Activated T-cell treated with anti-CD3 and anti-CD28 coated beads for 48 hours (primary cell): ENCODE measurements at regions not wholly inside any gene's neighbourhood (a gene's known extent, or its start where the extent isn't known, plus 50 kb on each side); places are given as distances from the start of the nearest gene placed in this dataset.
"Not testable (repeated sequence)": the region's sequence is repeated elsewhere in the genome, so short reads cannot be mapped to it uniquely, and the experiment has no call there.

Experiments
- DNase-seq: peaks from one replicate; pipeline ENCODE4 v3.0.0-alpha.2; 2020; ENCODE audit warnings: low read depth

GRCh38 chr9:79089851-79090250 lies 481.9 kb upstream of the TLE4 start:
- DNase-seq = not testable (repeated sequence)

GRCh38 chr9:79103257-79103656 lies 468.5 kb upstream of the TLE4 start:
- DNase-seq = not testable (repeated sequence)

- DNase-seq = no peak
Measured at GRCh38 chr9:79104216-79104615, 467.5 kb upstream of the TLE4 start.

GRCh38 chr9:79104951-79105350 lies 466.8 kb upstream of the TLE4 start:
- DNase-seq = no peak

GRCh38 chr9:79107911-79108676 lies 463.7 kb upstream of the TLE4 start:
- no peak for DNase-seq

- DNase-seq = no peak
Measured at GRCh38 chr9:79111653-79112052, 460.1 kb upstream of the TLE4 start.

GRCh38 chr9:79115176-79115575 lies 456.6 kb upstream of the TLE4 start:
- DNase-seq = no peak

GRCh38 chr9:79116041-79116440 lies 455.7 kb upstream of the TLE4 start:
- DNase-seq = no peak

GRCh38 chr9:79116709-79117108 lies 455.1 kb upstream of the TLE4 start:
- DNase-seq = no peak

- DNase-seq = no peak
Measured at GRCh38 chr9:79120533-79120932, 451.2 kb upstream of the TLE4 start.

- DNase-seq = no peak
Measured at GRCh38 chr9:79120941-79121340, 450.8 kb upstream of the TLE4 start.

GRCh38 chr9:79123415-79123814 lies 448.4 kb upstream of the TLE4 start:
- DNase-seq = no peak

GRCh38 chr9:79127661-79128060 lies 444.1 kb upstream of the TLE4 start:
- DNase-seq = no peak

- peak; percentile 1 for DNase-seq
Measured at GRCh38 chr9:79129865-79130480, 441.8 kb upstream of the TLE4 start.

- DNase-seq = no peak
Measured at GRCh38 chr9:79131246-79131774, 440.5 kb upstream of the TLE4 start.

GRCh38 chr9:79131824-79132377 lies 439.9 kb upstream of the TLE4 start:
- no peak for DNase-seq

GRCh38 chr9:79134654-79135053 lies 437.1 kb upstream of the TLE4 start:
- no peak for DNase-seq

GRCh38 chr9:79135681-79136415 lies 435.9 kb upstream of the TLE4 start:
- DNase-seq = no peak

- DNase-seq = no peak
Measured at GRCh38 chr9:79140751-79141150, 431.0 kb upstream of the TLE4 start.

GRCh38 chr9:79143211-79143610 lies 428.6 kb upstream of the TLE4 start:
- DNase-seq = no peak

- DNase-seq = no peak
Measured at GRCh38 chr9:79145442-79145841, 426.3 kb upstream of the TLE4 start.

- DNase-seq = no peak
Measured at GRCh38 chr9:79149585-79149984, 422.2 kb upstream of the TLE4 start.

- DNase-seq = no peak
Measured at GRCh38 chr9:79151791-79152190, 420.0 kb upstream of the TLE4 start.
